AG09319 (cell line): ENCODE measurements at regions not wholly inside any gene's neighbourhood (a gene's known extent, or its start where the extent isn't known, plus 50 kb on each side); places are given as distances from the start of the nearest gene placed in this dataset.
"Not testable (repeated sequence)": the region's sequence is repeated elsewhere in the genome, so short reads cannot be mapped to it uniquely, and the experiment has no call there.

Experiments used
- DNase-seq: peaks from one replicate; pipeline ENCODE4 v3.0.0-alpha.2; 2010; ENCODE audit warnings: low read depth; ENCODE audit errors: extremely low read depth
- CTCF ChIP-seq: IDR thresholded peaks from 2 replicates; pipeline ENCODE4 v1.5.1; 2011; ENCODE audit warnings: low read depth, mild to moderate bottlenecking, inconsistent platforms, low read length, moderate library complexity

GRCh38 chr6:115602466-115602865 lies 458.2 kb downstream of the FRK start:
- DNase-seq, result no peak
- TF ChIP-seq CTCF, result no peak

GRCh38 chr6:115601509-115601908 lies 459.2 kb downstream of the FRK start:
- no peak for DNase-seq
- no peak for TF ChIP-seq CTCF

DNA sequence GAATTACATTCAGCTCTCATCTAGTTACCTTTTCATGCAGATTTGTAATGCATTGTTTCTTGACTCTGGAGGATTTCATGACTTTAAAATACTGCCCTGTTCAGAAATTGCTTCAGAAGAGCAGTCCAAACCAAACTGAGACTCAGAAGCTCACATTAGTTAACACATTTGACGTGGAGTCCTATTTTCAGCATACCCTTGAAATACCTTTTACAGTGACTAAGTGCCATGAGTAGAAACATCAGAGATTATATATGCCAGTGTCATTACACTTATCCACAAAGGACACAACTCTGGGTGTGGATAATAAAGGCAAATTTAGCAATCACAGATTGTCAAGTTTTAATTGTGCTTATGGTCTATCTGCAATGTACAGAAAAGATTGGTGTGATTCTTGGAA lies 459.6 kb downstream of the FRK start:
- DNase-seq, result no peak
- no peak for TF ChIP-seq CTCF

- no peak for DNase-seq
- no peak for TF ChIP-seq CTCF
Observed at GRCh38 chr6:115594891-115595290, 465.8 kb downstream of the FRK start.

GRCh38 chr6:115592025-115592424 lies 468.7 kb downstream of the FRK start:
- no peak for TF ChIP-seq CTCF
- DNase-seq, result no peak

GRCh38 chr6:115589072-115589471 lies 471.6 kb downstream of the FRK start:
- not testable (repeated sequence) for DNase-seq

- DNase-seq, result no peak
- no peak for TF ChIP-seq CTCF
Observed at GRCh38 chr6:115583290-115583689, 477.4 kb downstream of the FRK start.

GRCh38 chr6:115582386-115582785 lies 478.3 kb downstream of the FRK start:
- no peak for DNase-seq
- no peak for TF ChIP-seq CTCF

- DNase-seq, result not testable (repeated sequence)
Observed at GRCh38 chr6:115579565-115579964, 481.1 kb downstream of the FRK start.
